ENCODE measurements at regions not wholly inside any gene's neighbourhood (a gene's known extent, or its start where the extent isn't known, plus 50 kb on each side); places are given as distances from the start of the nearest gene placed in this dataset.
A peak's percentile ranks its signal among the peaks of the same experiment; 100 is the strongest.

GRCh38 chrX:78886550-78886949, 58.6 kb upstream of the P2RY10 start:
- TF ChIP-seq CTCF (IDR thresholded peaks at IDR 0.05; ENCODE audit: low read depth, low read length, poor library complexity, severe bottlenecking) (peak; percentile 23), EZH2phosphoT487 (IDR thresholded peaks at IDR 0.05; ENCODE audit: borderline replicate concordance, low read length) (no peak)

All from DOHH2 (cell line).